A673 (cell line): ENCODE measurements at regions not wholly inside any gene's neighbourhood (a gene's known extent, or its start where the extent isn't known, plus 50 kb on each side); places are given as distances from the start of the nearest gene placed in this dataset.

ENCODE experiments used
- CTCF ChIP-seq: fragments of 300-800, 200-600 bp; sonication (generic); conservative IDR thresholded peaks from 2 replicates; pipeline ENCODE4 v1.5.1; 2017; ENCODE audit warnings: low read depth, mild to moderate bottlenecking, antibody characterized with exemption, low read length, moderate library complexity, mixed read lengths
- EZH2 ChIP-seq: fragments of 200-600 bp; sonication (generic); IDR thresholded peaks from 2 replicates; pipeline ENCODE4 v1.6.1; 2017; ENCODE audit warnings: borderline replicate concordance, low read depth, mild to moderate bottlenecking, mixed read lengths, antibody characterized with exemption, low read length; ENCODE audit not compliant: poor library complexity, severe bottlenecking

DNA sequence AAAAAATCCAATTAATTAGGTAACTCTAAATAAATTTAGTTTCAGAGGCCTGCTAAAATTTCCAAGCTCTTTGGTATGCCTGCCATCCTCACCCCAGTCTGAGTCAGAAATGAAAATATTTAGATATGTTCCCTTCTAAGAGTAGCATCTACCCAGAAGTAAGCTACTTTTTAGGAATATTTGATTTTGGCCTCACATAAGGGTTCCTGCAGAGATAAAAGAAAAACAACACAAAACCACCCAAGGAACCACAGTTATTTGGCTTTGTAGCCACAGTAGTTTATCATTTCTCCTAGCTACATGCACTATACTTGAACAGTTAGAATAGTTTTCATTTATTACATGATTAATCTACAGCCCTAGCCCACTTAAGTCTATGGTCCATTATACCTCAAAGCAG lies 192.6 kb upstream of the FAM241A start:
- TF ChIP-seq CTCF (no peak), EZH2 (no peak)
